ENCODE measurements at regions not wholly inside any gene's neighbourhood (a gene's known extent, or its start where the extent isn't known, plus 50 kb on each side); places are given as distances from the start of the nearest gene placed in this dataset.

- Mint-ChIP-seq H3K36me3 (ENCODE audit: low read depth) (no peaks in the 10 kb centered on the region), H3K4me1 (peaks cover 24% of the 10 kb centered on the region), H3K27ac (no peak overlapping the region), H3K9me3 (no peaks in the 10 kb centered on the region), H3K27me3 (ENCODE audit: low read depth, poor library complexity) (peaks cover 4% of the 10 kb centered on the region), H3K4me3 (no peak overlapping the region)
- TF ChIP-seq CTCF (IDR thresholded peaks at IDR 0.05), result no peak
- no peak for DNase-seq
Observed at GRCh38 chr15:79540551-79540950, 108.4 kb downstream of the MINAR1 start.

GRCh38 chr15:79541196-79541595, 109.1 kb downstream of the MINAR1 start:
- Mint-ChIP-seq H3K4me1 (peaks cover 24% of the 10 kb centered on the region), H3K27me3 (ENCODE audit: low read depth, poor library complexity) (peaks cover 4% of the 10 kb centered on the region), H3K27ac (no peak overlapping the region), H3K4me3 (no peak overlapping the region), H3K9me3 (no peaks in the 10 kb centered on the region), H3K36me3 (ENCODE audit: low read depth) (no peaks in the 10 kb centered on the region)
- DNase-seq, result no peak
- no peak for TF ChIP-seq CTCF (IDR thresholded peaks at IDR 0.05)

GRCh38 chr15:79543097-79543496, 111.0 kb downstream of the MINAR1 start:
- DNase-seq, result no peak
- H3K4me1 Mint-ChIP-seq, result peaks cover 21% of the 10 kb centered on the region
- TF ChIP-seq CTCF (IDR thresholded peaks at IDR 0.05), result no peak
- H3K4me3 Mint-ChIP-seq, result no peak overlapping the region
- H3K9me3 Mint-ChIP-seq, result no peaks in the 10 kb centered on the region
- H3K36me3 Mint-ChIP-seq (ENCODE audit: low read depth), result no peaks in the 10 kb centered on the region
- H3K27ac Mint-ChIP-seq, result no peak overlapping the region
- peaks cover 4% of the 10 kb centered on the region for H3K27me3 Mint-ChIP-seq (ENCODE audit: low read depth, poor library complexity)

- no peak for DNase-seq
- no peaks in the 10 kb centered on the region for H3K9me3 Mint-ChIP-seq
- H3K36me3 Mint-ChIP-seq (ENCODE audit: low read depth), result no peaks in the 10 kb centered on the region
- peaks cover 3% of the 10 kb centered on the region for H3K27me3 Mint-ChIP-seq (ENCODE audit: low read depth, poor library complexity)
- H3K4me1 Mint-ChIP-seq, result no peaks in the 10 kb centered on the region
- H3K4me3 Mint-ChIP-seq, result no peak overlapping the region
- TF ChIP-seq CTCF (IDR thresholded peaks at IDR 0.05), result no peak
- no peak overlapping the region for H3K27ac Mint-ChIP-seq
Observed at GRCh38 chr15:79549196-79549595, 117.1 kb downstream of the MINAR1 start.

GRCh38 chr15:79560384-79560783, 128.2 kb downstream of the MINAR1 start:
- H3K9me3 Mint-ChIP-seq, result peaks cover 17% of the 10 kb centered on the region
- H3K4me3 Mint-ChIP-seq, result no peak overlapping the region
- no peaks in the 10 kb centered on the region for H3K36me3 Mint-ChIP-seq (ENCODE audit: low read depth)
- DNase-seq, result no peak
- no peak for TF ChIP-seq CTCF (IDR thresholded peaks at IDR 0.05)
- peaks cover 21% of the 10 kb centered on the region for H3K4me1 Mint-ChIP-seq
- H3K27ac Mint-ChIP-seq, result no peak overlapping the region
- H3K27me3 Mint-ChIP-seq (ENCODE audit: low read depth, poor library complexity), result peaks cover 3% of the 10 kb centered on the region

- H3K9me3 Mint-ChIP-seq, result peaks cover 17% of the 10 kb centered on the region
- H3K27me3 Mint-ChIP-seq (ENCODE audit: low read depth, poor library complexity), result peaks cover 3% of the 10 kb centered on the region
- DNase-seq, result no peak
- H3K4me1 Mint-ChIP-seq, result peaks cover 21% of the 10 kb centered on the region
- peak overlapping the region; percentile 22 for H3K27ac Mint-ChIP-seq
- TF ChIP-seq CTCF (IDR thresholded peaks at IDR 0.05), result no peak
- no peak overlapping the region for H3K4me3 Mint-ChIP-seq
- no peaks in the 10 kb centered on the region for H3K36me3 Mint-ChIP-seq (ENCODE audit: low read depth)
Observed at GRCh38 chr15:79561982-79562381, 129.8 kb downstream of the MINAR1 start.

Data from nephron progenitor cell (in vitro differentiated cells).